Thoracic aorta (tissue), 2 donors: ENCODE measurements at regions not wholly inside any gene's neighbourhood (a gene's known extent, or its start where the extent isn't known, plus 50 kb on each side); places are given as distances from the start of the nearest gene placed in this dataset.

ENCODE experiments used
- ATAC-seq: fragments of 150-250 bp; one replicate; pipeline ENCODE4 v1.8.0; 2017; ENCODE audit warnings: low read depth; ENCODE audit not compliant: insufficient number of reproducible peaks, low FRiP score
- DNase-seq: peaks from one replicate; pipeline ENCODE4 v3.0.0-alpha.2; 2020; ENCODE audit warnings: low spot score
- H3K27ac ChIP-seq, 2 donors: fragments of 200-600 bp; sonication (generic); 1 replicate in 1 of 2; 2 replicates in 1 of 2; pipeline ENCODE4 v1.5.1; 2016; ENCODE audit warnings: mild to moderate bottlenecking in 2 of 2, moderate library complexity in 2 of 2
- H3K27me3 ChIP-seq: fragments of 200-600 bp; sonication (generic); replicated peaks from 2 replicates; pipeline ENCODE4 v1.6.0; 2016; ENCODE audit warnings: mild to moderate bottlenecking; ENCODE audit not compliant: insufficient read depth
- H3K36me3 ChIP-seq: fragments of 200-600 bp; sonication (generic); one replicate; pipeline ENCODE4 v1.5.1; 2016
- H3K4me1 ChIP-seq, 2 donors: fragments of 200-600 bp; sonication (generic); 1 replicate in 1 of 2; 2 replicates in 1 of 2; pipeline versions ENCODE4 v1.5.1 to v1.6.0; 2016; ENCODE audit warnings: low read depth in 2 of 2, mild to moderate bottlenecking in 1 of 2; ENCODE audit not compliant: control insufficient read depth in 1 of 2
- H3K4me3 ChIP-seq: fragments of 200-600 bp; sonication (generic); 2 replicates; pipeline ENCODE4 v1.5.1; 2016; ENCODE audit warnings: mild to moderate bottlenecking
- H3K9me3 ChIP-seq: fragments of 200-600 bp; sonication (generic); 2 replicates; pipeline ENCODE4 v1.5.1; 2016
- CTCF ChIP-seq: fragments of 200-600 bp; sonication (generic); IDR thresholded peaks from one replicate; pipeline ENCODE4 v1.5.1; 2019; ENCODE audit warnings: antibody characterized with exemption

- Histone ChIP-seq H3K4me3 (no peak overlapping the region), H3K4me1 (no peaks in the 10 kb centered on the region), H3K27ac (no peak overlapping the region), H3K9me3 (no peaks in the 10 kb centered on the region), H3K27me3 (no peaks in the 10 kb centered on the region), H3K36me3 (no peaks in the 10 kb centered on the region)
- no peak for ATAC-seq
- no peak for TF ChIP-seq CTCF
- no peak for DNase-seq
These were observed 184.4 kb upstream of the TMEM45B start for GRCh38 chr11:129631201-129631600.

GRCh38 chr11:129636926-129637325 lies 178.7 kb upstream of the TMEM45B start:
- DNase-seq (no peak), ATAC-seq (no peak)
- Histone ChIP-seq H3K36me3 (no peaks in the 10 kb centered on the region), H3K27me3 (no peaks in the 10 kb centered on the region), H3K27ac (no peak overlapping the region), H3K9me3 (no peaks in the 10 kb centered on the region), H3K4me1 (no peaks in the 10 kb centered on the region), H3K4me3 (no peak overlapping the region)
- TF ChIP-seq CTCF: no peak

- Histone ChIP-seq H3K4me3 (no peak overlapping the region), H3K4me1 (no peaks in the 10 kb centered on the region), H3K27me3 (no peaks in the 10 kb centered on the region), H3K9me3 (no peaks in the 10 kb centered on the region), H3K36me3 (no peaks in the 10 kb centered on the region), H3K27ac (no peak overlapping the region)
- no peak for ATAC-seq
- TF ChIP-seq CTCF: no peak
- no peak for DNase-seq
These were observed 178.2 kb upstream of the TMEM45B start for GRCh38 chr11:129637473-129637872.

- no peak overlapping the region for H3K4me3 ChIP-seq
- H3K4me1 ChIP-seq: no peaks in the 10 kb centered on the region
- H3K27me3 ChIP-seq: no peaks in the 10 kb centered on the region
- H3K9me3 ChIP-seq: no peaks in the 10 kb centered on the region
- DNase-seq (no peak), ATAC-seq (no peak)
- no peak for TF ChIP-seq CTCF
- no peak overlapping the region for H3K27ac ChIP-seq
- no peaks in the 10 kb centered on the region for H3K36me3 ChIP-seq
These were observed 177.5 kb upstream of the TMEM45B start for GRCh38 chr11:129637983-129638776.

- Histone ChIP-seq H3K36me3 (no peaks in the 10 kb centered on the region), H3K27ac (no peak overlapping the region), H3K4me1 (no peaks in the 10 kb centered on the region), H3K4me3 (no peak overlapping the region), H3K9me3 (no peaks in the 10 kb centered on the region), H3K27me3 (no peaks in the 10 kb centered on the region)
- ATAC-seq: no peak
- no peak for TF ChIP-seq CTCF
- no peak for DNase-seq
These were observed 176.3 kb upstream of the TMEM45B start for GRCh38 chr11:129639300-129639699.
